ENCODE measurements at regions not wholly inside any gene's neighbourhood (a gene's known extent, or its start where the extent isn't known, plus 50 kb on each side); places are given as distances from the start of the nearest gene placed in this dataset.
"Not testable (repeated sequence)": the region's sequence is repeated elsewhere in the genome, so short reads cannot be mapped to it uniquely, and the experiment has no call there.

- no peak for DNase-seq
Observed at GRCh38 chr10:130962240-130963051, 349.1 kb downstream of the TCERG1L start.

DNA sequence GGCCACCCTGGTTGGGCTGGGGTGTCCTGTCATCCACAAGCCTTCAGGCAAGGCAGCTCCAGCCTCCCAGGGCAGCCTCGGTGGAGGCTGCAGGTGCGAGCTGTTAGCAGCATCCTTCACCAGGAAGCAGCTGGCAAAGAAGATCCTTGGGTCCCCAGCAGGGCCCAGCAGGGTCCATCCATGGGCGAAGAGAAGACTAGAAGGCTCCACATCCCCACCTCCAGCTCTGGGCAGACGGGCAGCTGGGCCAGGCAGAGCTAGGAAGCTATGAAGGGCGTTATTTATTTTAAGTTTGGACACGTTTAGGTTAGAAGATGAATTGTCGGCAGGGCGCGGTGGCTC, 348.5 kb downstream of the TCERG1L start:
- DNase-seq, result no peak

GRCh38 chr10:130963786-130964522, 347.6 kb downstream of the TCERG1L start:
- no peak for DNase-seq

DNA sequence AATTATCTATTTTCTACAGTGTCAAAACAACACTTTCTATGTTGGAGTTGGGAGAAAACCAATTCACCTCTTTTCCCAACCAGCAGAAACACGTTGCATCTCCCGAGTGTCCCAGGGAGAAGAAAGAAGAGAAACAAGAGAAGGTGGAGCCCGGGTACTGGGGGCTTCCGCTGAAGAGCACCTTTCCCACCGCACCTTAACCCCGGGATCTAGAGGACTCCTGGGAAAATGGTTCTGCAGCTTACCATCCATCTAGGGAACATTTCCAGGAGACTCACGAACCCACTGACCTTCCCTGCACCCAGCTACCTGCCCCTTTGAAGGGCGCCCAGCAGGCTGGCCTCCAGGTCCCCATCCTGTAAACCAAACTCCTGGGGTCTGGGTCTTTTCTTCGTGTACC, 346.8 kb downstream of the TCERG1L start:
- no peak for DNase-seq

GRCh38 chr10:130967161-130967560, 344.4 kb downstream of the TCERG1L start:
- DNase-seq, result no peak

DNA sequence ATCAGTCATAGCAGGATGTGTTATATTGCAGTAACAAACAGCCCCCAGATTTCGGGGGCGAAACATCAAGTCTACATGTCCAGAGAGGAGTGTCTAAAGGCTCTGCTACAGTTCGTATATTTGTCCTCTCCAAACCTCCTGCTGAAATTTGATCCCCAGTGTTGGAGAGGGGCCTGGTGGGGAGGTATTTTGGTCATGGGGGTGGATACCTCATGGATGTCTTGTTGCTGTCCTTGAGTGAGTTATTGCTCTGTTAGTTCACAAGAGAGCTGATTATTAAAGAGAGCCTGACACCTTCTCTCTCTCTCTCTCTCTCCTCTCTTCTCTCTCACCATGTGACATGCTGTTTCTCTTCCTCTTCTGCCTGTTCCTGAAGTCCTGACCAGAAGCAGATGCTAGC, 343.7 kb downstream of the TCERG1L start:
- no peak for DNase-seq

- DNase-seq, result no peak
Observed at GRCh38 chr10:130968511-130968910, 343.0 kb downstream of the TCERG1L start.

DNA sequence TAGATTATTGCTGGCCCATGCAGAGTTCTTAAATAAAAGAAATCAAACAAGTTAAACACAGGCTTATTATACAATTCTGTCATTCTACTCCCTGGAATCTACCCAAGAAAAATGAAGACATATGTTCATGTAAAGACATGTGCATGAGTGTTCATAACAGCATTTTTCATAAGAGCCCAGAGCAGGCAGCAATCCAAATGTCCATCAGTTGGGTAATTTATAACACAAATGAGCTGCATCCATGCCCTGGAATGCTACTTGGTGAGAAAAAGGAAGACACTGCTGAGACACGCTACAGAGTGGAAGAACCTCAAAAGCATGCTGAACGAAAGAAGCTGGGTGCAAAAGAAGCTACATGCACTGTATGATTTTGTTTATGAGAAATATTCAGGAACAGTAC, 342.6 kb downstream of the TCERG1L start:
- DNase-seq, result no peak

DNA sequence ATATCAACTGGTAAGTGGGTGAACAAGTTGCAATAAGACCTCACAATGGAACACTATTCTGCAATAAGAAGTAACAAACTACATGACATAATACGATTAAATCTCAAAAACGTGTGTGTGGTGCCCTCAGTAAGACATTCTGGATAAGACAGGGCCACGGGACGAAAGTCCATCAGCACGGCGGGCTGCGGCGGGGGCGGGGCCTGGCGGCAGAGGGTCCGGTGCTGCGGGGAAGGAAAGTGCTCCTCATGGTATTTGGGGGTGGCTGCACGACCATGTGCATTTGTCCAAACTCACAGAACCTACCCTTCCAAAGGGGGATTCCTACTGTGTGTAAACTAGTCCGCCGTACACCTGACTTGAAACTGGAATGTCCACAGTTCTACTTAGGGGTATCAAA, 341.8 kb downstream of the TCERG1L start:
- DNase-seq, result no peak

DNA sequence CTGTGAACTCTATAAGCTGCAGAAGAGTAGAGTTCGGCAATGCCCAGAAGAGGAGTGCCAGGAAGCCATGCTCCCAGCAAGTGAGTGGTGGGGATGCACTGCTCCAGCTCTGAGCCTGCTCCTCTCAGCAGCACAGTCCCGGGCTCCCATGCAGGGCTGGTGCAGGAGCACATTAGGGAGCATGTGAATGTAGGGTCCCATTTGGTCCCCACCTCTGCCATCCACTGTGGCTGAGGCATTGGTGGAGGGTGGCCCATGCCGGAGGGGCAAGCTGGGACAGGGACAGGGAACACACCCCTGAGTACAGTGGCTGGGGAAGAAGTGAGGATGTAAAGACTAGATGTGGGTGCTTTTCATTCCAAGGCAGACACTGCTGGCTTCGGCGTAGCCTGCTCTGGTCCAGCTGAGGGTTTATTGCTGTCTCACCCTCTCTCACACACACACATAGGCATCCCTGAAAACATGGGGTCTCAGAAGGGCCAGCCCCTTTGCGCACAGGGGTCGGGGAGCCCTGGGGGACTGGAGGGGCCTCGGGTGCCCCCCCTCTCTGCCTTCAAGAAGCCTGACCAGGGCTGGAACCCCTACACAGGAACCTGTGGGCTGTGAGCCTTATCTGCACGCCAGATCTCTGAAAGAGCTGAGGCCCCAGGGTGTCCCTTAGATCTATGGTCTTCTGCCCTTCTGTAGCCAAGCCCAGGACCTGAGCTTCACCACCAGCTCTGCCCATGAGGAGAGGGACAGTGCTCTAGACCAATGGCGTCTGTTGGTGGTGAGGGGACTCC, 341.0 kb downstream of the TCERG1L start:
- DNase-seq, result no peak

DNA sequence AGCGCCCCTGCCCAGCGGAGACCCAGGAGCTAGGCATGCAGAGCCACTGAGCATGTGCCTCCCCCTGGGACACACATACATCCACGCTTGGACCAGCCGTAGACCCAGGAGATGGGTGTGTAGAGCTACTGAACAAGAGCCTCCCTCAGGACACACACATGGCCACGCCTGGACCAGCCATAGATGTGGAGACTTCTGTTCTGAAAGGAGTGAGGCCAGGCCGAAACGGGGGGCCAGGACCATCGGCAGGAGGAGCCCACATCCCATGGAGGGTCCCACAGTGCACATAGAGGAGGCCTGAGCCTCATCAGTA, 340.4 kb downstream of the TCERG1L start:
- DNase-seq, result no peak

DNA sequence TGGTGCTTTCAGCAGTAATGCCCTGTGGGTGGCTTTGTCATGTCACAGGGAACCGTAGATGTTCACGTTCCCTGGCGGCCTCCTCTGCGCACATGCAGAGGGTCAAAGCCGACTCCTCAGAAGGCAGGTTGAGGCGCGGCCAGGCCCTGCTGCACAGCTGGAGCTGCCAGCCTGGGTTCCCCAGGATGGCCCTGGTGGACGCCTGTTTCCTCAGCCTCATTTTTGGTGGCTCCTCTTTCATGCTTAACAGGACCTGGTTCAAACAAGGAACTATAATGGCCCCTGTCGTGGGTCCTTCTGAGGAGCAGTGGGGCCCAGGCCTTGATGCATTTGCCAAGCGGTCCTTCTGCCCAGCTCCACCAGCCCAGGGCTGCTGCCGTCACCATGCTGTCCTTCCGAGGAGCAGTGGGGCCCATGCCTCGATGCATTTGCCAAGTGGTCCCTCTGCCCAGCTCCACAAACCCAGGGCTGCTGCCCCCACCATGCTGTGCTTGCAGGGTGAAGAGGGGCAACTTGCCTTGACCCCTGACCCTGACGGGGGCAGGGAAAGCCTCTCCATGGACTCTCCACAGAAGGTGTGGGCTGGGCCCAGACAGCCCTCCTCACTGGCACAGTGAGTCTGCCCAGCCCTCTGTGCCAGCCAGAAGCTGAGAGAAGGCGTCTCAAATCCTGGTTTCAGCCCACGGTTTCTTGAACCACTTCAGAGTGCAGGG, 338.2 kb downstream of the TCERG1L start:
- DNase-seq, result no peak

DNA sequence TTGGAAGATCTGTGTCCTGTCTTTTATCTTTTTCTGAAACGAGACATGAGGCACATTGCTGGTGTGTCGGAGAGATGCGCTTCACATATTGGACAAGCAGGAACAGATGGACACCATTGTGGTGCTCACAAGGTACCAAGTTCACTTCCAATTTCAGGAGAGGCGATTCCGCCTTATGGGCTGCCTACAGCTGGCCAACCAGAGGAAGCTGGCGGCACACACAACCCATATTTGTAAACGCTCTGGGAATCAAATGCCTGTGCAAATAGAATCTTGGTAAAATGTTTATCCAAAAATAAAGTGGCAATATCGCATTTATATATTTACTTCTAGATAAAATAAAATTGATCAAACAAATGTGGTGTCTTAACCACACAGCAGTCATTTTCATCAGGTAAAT, 337.4 kb downstream of the TCERG1L start:
- DNase-seq, result no peak

DNA sequence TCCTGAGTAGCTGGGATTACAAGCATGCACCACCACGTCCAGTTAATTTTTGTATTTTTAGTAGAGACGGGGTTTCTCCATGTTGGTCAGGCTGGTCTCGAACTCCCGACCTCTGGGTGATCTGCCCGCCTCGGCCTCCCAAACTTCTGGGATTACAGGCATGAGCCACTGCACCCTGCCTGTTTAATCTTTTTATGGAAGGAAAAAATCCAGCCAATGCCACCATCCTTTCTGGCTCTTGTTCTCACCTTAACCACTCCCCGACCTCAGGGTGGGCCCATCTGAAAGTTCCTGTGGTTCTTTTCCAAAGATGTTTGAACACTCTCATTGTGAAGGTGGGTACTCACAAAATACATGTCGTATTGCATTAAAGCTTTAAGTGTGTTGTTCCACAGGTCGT, 336.2 kb downstream of the TCERG1L start:
- DNase-seq, result not testable (repeated sequence)

- no peak for DNase-seq
Observed at GRCh38 chr10:130982802-130983201, 328.7 kb downstream of the TCERG1L start.

GRCh38 chr10:130983749-130984148, 327.8 kb downstream of the TCERG1L start:
- no peak for DNase-seq

DNA sequence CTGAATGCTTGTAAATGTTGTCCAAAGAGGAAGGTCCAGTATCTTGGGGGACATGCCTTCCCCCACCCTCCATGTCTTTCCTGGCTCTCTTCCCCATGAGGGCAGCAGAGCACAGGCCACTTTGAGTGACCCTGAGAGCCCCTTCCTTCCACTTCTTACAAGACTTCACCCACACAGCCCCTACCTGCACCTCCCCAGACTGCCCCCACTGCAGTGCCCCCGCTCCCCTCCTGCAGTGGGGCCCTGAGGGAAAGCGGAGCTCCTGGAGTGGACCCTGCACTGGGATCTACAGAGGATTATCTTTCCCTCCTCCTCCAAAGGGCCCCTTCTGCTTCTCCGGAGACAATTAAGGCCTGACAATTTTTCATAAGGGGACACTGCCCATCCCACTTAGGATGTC, 326.8 kb downstream of the TCERG1L start:
- DNase-seq, result no peak

DNA sequence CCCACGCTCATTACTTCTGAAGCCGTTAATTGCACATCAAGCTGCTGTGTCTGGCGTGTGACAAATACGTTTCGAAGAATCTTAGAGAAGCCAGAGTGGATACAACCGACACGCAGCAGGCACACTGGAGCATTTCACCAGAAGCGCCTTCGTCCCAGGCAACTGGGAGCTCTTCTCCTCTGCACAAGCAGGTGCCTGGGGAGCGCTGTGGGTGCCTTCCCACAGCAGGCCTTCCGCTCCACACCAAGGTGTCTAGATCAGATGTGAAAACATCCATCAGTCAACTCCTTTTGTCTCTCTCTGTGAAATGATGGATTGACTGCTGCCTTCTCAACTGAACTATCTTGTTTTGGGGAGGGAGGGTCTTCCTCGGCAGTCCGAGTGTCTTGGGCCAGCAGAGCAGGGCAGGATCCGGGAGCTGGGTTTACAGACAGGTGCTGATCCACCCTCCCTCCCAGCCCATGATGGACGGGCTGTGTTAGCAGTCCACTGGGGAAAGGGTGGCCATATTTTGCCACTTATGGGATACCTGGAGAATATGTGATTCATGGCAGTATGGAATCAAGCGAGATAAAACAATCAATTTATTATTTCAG, 326.3 kb downstream of the TCERG1L start:
- no peak for DNase-seq

DNA sequence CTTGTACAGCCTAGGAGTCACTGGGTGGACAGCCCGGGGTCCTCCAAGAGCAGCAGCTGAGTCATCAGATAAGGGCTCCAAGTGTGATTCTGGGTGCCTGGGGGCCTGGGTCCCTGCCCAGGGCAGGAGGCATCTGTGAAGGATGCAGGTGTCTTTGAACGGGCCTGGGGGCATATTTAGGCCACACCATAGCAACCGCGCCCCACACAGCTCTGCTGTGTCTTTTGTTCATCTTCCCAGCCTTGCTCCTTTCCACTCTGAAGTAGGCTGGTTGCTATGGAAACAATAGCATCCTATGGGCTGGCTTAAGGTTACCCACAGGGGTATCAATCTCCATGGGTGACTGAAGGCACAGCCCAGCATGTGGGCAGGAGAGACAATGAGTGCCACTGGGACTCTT, 324.7 kb downstream of the TCERG1L start:
- no peak for DNase-seq

DNA sequence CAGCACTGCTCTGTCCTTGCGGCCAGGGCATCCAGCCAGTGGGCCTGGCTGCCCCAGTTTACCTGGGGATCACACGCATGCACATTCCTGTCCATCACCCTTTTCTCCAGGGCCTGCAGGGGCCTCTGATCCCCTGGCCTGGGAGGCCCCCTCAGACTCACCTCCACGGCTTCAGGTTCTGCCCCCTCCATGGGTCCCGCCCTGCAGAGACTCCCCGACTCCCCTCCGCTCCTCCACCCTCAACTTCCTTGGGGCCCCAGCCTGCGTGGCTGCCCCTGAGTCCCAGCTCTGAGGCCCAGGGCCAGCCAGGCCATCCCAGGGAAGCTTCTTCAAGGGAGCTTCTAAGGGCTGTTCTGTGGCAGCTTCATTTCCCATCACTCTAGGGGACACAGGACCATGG, 324.1 kb downstream of the TCERG1L start:
- no peak for DNase-seq

DNA sequence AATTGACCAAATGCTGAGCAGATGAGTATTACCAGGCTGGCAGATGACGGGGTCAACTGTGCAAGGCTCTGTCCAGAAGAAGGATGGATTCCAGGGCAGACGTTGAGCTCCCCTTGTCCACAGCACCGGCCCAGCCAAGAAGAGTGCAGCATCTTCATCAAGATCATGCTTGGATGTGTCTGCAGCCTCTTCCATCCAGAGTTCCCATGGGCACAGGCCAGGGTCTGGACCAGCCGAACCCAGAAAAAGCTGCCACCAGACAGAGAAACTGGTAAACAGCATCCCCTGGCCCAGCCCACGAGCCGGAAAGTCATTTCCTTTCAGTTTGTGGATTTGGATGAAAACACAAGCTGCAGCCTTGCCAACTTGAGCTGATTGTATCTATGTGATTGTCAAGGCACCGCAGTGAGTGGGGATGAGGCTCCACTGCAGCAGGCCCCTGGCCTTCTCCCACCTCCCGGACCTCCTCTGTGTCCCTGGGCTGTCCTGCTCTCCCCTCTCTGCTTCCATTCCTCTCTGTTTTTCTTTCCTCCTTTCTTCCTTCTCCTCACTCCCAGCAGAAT, 321.8 kb downstream of the TCERG1L start:
- DNase-seq, result no peak

DNA sequence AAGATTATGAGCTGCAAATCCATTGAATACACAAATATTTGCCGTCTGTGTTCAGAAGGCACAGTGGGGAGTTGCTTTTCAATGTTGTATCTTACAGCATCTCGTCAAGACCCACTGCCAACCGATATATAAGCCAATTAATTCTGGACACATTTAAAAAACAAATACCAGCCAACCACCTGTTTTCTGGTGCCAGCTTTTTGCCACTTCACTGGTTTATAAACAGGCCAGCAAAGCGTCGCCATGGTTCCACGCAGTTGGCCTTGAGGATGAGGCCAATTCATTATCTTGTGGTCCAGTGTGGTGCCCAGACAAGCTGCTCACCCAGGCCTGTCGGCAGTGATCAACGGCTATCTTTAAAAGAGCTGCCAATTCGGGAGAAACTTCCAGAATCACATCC, 321.0 kb downstream of the TCERG1L start:
- no peak for DNase-seq

Data from SHP77 (cell line).